SJSA1 (cell line): ENCODE measurements at regions not wholly inside any gene's neighbourhood (a gene's known extent, or its start where the extent isn't known, plus 50 kb on each side); places are given as distances from the start of the nearest gene placed in this dataset.

Experiments used
- DNase-seq, 2 experiments: peaks; one replicate each; pipeline ENCODE4 v3.0.0-alpha.2; 2015 to 2020; ENCODE audit warnings: low spot score in 2 of 2, low read depth in 1 of 2
- H3K27ac ChIP-seq: fragments of 250-450 bp; sonication (Bioruptor Pico); 2 replicates; pipeline ENCODE4 v1.5.1; 2020; ENCODE audit warnings: mild to moderate bottlenecking, moderate library complexity
- H3K27me3 ChIP-seq: fragments of 250-450 bp; sonication (Bioruptor Pico); replicated peaks from 2 replicates; pipeline ENCODE4 v1.5.1; 2020; ENCODE audit warnings: mild to moderate bottlenecking, moderate library complexity
- H3K36me3 ChIP-seq: fragments of 250-450 bp; sonication (Bioruptor Pico); 2 replicates; pipeline ENCODE4 v1.5.1; 2020; ENCODE audit warnings: mild to moderate bottlenecking
- H3K4me1 ChIP-seq: fragments of 250-450 bp; sonication (Bioruptor Pico); replicated peaks from 2 replicates; pipeline ENCODE4 v1.6.1; 2021; ENCODE audit warnings: mild to moderate bottlenecking
- H3K4me3 ChIP-seq: fragments of 250-450 bp; sonication (Bioruptor Pico); 2 replicates; pipeline ENCODE4 v1.5.1; 2020; ENCODE audit warnings: mild to moderate bottlenecking
- H3K9me3 ChIP-seq: fragments of 250-450 bp; sonication (Bioruptor Pico); replicated peaks from 2 replicates; pipeline ENCODE4 v1.5.1; 2020; ENCODE audit warnings: mild to moderate bottlenecking

GRCh38 chr1:14011132-14011531, 311.1 kb downstream of the PRDM2 start:
- Histone ChIP-seq H3K4me1 (no peaks in the 10 kb centered on the region), H3K4me3 (no peak overlapping the region), H3K27me3 (no peaks in the 10 kb centered on the region), H3K36me3 (no peaks in the 10 kb centered on the region), H3K9me3 (no peaks in the 10 kb centered on the region), H3K27ac (no peak overlapping the region)
- DNase-seq: no peak

DNA sequence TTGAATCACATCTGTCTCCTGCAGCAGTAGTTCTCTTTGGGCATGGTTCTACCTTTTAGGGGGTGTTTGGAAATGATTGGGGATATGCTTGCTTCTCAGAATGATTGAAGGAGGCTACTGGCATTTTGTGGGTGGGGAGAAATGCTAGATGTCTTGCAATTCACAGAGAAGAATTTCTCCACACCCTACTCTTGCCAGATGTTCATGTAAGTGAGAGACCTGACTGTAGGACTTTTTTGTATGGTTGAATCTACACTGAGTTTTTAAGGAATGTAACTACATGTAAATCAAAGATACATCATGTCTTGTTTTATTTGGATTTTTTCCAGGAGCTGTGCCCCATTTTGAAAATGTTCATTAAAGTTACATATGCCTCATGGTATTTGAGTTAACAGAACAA, 311.9 kb downstream of the PRDM2 start:
- Histone ChIP-seq H3K27me3 (no peaks in the 10 kb centered on the region), H3K4me3 (no peak overlapping the region), H3K4me1 (no peaks in the 10 kb centered on the region), H3K9me3 (no peaks in the 10 kb centered on the region), H3K36me3 (no peaks in the 10 kb centered on the region), H3K27ac (no peak overlapping the region)
- no peak for DNase-seq

DNA sequence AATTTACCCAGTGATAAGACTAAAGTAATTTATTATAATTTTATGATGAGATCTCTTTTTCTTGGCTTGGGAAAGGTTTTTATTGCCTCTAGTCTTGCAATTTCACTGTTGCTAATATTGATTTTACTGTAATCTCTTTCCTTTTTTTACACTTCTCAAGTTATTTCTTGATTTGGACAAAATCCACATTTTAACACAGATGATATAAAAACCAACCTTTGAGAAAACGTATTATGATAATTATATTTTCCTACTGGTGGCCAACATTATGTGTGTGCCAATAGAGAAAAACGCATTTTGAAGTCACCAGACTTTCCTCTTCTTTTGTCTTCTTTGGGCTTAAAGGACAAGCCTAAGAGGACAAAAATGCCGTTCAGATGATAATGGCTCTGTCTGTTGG, 314.9 kb downstream of the PRDM2 start:
- Histone ChIP-seq H3K9me3 (no peaks in the 10 kb centered on the region), H3K4me1 (no peaks in the 10 kb centered on the region), H3K27ac (no peak overlapping the region), H3K27me3 (no peaks in the 10 kb centered on the region), H3K36me3 (no peaks in the 10 kb centered on the region), H3K4me3 (no peak overlapping the region)
- no peak for DNase-seq

DNA sequence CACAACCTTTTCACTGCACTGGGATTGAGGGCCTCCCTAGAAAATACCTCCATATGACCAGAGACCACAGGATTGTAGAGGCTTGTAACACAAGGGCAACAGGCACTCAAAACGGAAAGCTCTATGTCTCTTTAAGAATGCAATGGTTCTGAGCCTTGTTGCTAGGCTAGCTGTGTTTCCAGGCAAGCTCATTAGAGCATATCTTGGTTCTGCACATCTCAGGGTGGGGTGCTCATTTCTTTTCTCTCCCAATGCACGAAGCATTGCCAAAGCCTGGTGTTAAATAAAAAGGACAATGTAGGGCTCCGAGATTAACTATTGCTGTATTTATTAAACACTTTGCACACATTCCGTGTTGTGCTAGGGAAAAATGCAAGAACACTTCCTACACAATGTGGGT, 315.9 kb downstream of the PRDM2 start:
- Histone ChIP-seq H3K4me1 (no peaks in the 10 kb centered on the region), H3K27me3 (no peaks in the 10 kb centered on the region), H3K36me3 (no peaks in the 10 kb centered on the region), H3K4me3 (no peak overlapping the region), H3K27ac (no peak overlapping the region), H3K9me3 (no peaks in the 10 kb centered on the region)
- DNase-seq: no peak

- no peaks in the 10 kb centered on the region for H3K9me3 ChIP-seq
- DNase-seq: no peak
- no peak overlapping the region for H3K27ac ChIP-seq
- no peak overlapping the region for H3K4me3 ChIP-seq
- H3K4me1 ChIP-seq: no peaks in the 10 kb centered on the region
- H3K36me3 ChIP-seq: no peaks in the 10 kb centered on the region
- no peaks in the 10 kb centered on the region for H3K27me3 ChIP-seq
Observed at GRCh38 chr1:14017531-14017961, 317.6 kb downstream of the PRDM2 start.

DNA sequence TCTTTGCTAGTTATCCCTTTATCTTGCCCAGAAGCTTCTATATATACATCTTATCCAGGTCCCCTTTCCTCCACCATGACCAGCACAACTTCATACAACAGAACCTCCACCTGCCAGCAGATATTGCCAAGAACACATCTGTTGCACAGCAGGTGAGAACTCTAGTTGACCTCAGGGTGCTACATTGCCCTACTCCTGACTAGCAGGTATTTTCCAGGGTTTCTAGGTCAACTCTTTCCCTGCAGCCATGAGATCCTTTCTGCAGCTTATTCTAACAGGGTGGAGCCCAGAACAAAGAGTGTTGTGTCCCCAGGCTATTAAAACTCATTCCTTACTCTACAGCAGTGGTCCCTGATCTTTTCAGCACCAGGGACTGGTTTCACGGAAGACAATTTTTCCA, 319.5 kb downstream of the PRDM2 start:
- Histone ChIP-seq H3K27ac (no peak overlapping the region), H3K36me3 (no peaks in the 10 kb centered on the region), H3K4me3 (no peak overlapping the region), H3K4me1 (no peaks in the 10 kb centered on the region), H3K27me3 (no peaks in the 10 kb centered on the region), H3K9me3 (no peaks in the 10 kb centered on the region)
- DNase-seq: no peak

DNA sequence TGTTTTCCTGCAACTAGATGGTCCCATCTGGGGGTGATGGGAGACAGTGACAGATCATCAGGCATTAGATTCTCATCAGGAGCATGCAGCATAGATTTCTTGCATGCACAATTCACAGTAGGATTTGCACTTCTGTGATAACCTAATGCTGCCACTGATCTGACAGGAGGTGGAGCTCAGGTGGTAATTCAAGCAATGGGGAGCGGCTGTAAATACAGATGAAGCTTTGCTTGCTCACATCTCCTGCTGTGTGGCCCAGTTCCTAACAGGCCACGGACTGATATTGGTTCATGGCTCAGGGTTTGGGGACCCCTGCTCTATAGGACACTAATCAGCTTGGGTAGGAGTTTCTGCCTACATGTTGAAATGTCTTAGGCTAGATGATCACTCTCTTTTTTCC, 320.0 kb downstream of the PRDM2 start:
- Histone ChIP-seq H3K4me3 (no peak overlapping the region), H3K36me3 (no peaks in the 10 kb centered on the region), H3K27me3 (no peaks in the 10 kb centered on the region), H3K4me1 (no peaks in the 10 kb centered on the region), H3K27ac (no peak overlapping the region), H3K9me3 (no peaks in the 10 kb centered on the region)
- no peak for DNase-seq

DNA sequence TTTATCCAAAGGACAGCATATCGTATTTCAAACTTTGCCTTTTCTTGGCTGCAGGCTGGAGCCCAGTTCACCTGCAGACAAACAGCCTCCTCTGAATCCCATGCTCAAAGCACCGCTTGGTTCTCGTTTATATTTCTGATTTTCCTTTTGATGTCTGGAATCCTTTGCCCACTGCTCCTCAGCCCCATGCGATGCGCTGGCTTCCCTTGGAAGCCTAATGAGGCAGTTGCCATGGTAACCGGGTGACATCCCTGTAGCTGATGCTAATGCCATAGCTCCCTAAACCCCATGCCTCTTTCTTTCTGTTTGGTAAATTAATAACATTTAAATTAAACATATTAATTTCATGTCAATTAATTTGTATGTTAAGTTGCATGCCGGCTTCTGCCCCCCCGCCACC, 327.1 kb downstream of the PRDM2 start:
- H3K27ac ChIP-seq: no peak overlapping the region
- H3K4me1 ChIP-seq: no peaks in the 10 kb centered on the region
- no peak overlapping the region for H3K4me3 ChIP-seq
- no peaks in the 10 kb centered on the region for H3K27me3 ChIP-seq
- 0 out of 2 replicates have a peak, but pooled peaks cover 2% of the 10 kb centered on the region for H3K9me3 ChIP-seq
- no peak for DNase-seq
- H3K36me3 ChIP-seq: no peaks in the 10 kb centered on the region

DNA sequence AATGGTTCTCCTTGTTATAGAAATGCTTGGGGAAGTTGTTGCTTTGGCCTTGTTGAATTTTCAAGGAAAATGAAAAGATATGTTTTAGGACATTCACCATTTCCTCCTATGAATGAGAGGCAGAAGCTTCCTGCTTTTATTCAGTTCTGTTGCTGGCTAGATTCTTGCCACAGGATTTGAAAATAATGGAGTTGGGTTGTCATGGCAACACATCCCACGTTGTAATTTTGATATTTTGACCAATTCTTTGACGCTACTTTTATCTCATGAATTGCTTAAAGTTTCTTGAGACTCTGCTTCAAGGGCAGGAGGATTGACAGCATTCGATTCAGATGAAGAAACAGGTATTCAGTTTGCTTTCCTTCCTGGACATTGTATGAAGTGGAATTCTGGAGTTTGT, 331.5 kb downstream of the PRDM2 start:
- Histone ChIP-seq H3K27ac (no peak overlapping the region), H3K4me3 (no peak overlapping the region), H3K36me3 (no peaks in the 10 kb centered on the region), H3K9me3 (0 out of 2 replicates have a peak, but pooled peaks cover 2% of the 10 kb centered on the region), H3K4me1 (no peaks in the 10 kb centered on the region), H3K27me3 (no peaks in the 10 kb centered on the region)
- no peak for DNase-seq

DNA sequence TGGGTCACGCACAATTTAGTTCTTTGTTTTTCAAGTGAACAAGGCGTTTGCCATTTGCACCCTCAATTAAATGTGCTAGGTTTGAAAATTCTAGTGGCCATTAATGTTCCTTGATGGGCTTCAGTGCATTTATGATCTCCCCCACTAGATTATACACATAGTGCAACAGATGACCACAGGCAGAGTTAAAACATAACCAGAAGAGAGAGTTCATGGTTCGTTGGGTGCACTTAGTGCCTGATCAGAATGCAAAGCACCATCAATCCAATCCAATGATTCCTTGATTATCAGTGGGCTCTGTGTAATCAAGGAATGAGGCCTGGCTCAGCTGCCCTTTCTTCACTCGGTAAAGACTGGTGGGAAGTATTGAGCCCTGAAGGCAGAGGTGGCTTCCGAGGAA, 334.5 kb downstream of the PRDM2 start:
- 0 out of 2 replicates have a peak, but pooled peaks cover 2% of the 10 kb centered on the region for H3K9me3 ChIP-seq

GRCh38 chr1:14037101-14037847, 337.3 kb downstream of the PRDM2 start:
- DNase-seq: no peak
- Histone ChIP-seq H3K27ac (no peak overlapping the region), H3K9me3 (no peaks in the 10 kb centered on the region), H3K4me1 (no peaks in the 10 kb centered on the region), H3K27me3 (no peaks in the 10 kb centered on the region), H3K36me3 (no peaks in the 10 kb centered on the region), H3K4me3 (no peak overlapping the region)

More for the DNA sequence above, 334.5 kb downstream of the PRDM2 start:
- H3K4me1 ChIP-seq: no peaks in the 10 kb centered on the region
- H3K27ac ChIP-seq: no peak overlapping the region
- no peaks in the 10 kb centered on the region for H3K27me3 ChIP-seq
- H3K36me3 ChIP-seq: no peaks in the 10 kb centered on the region
- no peak overlapping the region for H3K4me3 ChIP-seq
- no peak for DNase-seq

DNA sequence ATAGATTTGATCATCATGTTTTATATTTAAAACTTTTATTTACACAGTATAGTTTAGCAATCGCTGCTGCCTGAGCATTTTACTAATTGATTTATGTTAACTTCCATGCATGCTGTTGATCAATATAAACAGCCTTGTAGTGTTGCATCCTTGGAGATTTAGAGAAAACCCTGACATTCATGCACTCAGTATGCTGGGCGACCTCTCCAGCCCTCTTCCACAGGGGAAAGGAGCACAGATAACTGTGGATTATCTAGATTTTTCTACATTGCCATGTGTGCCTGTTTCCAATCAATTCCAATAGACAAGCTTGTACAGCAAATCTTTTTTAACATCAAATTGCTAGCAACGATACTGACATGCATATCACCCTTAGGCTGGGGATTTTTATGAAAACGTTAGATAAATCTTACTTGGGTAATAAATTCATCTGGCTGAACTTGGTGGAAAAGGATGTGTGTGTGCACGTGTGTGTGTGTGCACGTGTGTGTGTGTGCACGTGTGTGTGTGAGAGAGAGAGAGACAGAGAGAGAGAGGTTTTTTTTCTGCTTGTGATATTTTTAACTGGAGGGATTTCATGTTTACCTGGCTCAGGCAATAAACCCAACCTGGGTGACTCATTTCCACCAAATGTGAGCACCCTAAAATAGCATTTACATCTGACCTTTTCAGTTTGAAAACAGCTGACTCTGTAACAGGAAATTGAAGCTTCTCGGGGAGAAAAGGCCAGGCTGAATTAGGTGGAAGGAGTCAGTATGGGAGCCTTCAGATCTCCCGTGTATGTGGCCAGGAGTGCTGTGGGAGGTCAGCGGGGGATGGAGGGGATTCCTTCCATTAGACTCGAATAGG, 339.8 kb downstream of the PRDM2 start:
- Histone ChIP-seq H3K4me3 (no peak overlapping the region), H3K36me3 (no peaks in the 10 kb centered on the region), H3K4me1 (no peaks in the 10 kb centered on the region), H3K9me3 (no peaks in the 10 kb centered on the region), H3K27ac (no peak overlapping the region), H3K27me3 (no peaks in the 10 kb centered on the region)
- no peak for DNase-seq

GRCh38 chr1:14049965-14050364, 350.0 kb downstream of the PRDM2 start:
- no peaks in the 10 kb centered on the region for H3K27me3 ChIP-seq
- H3K4me1 ChIP-seq: no peaks in the 10 kb centered on the region
- H3K4me3 ChIP-seq: no peak overlapping the region
- DNase-seq: no peak
- no peaks in the 10 kb centered on the region for H3K9me3 ChIP-seq
- no peak overlapping the region for H3K27ac ChIP-seq
- H3K36me3 ChIP-seq: no peaks in the 10 kb centered on the region

- H3K27ac ChIP-seq: no peak overlapping the region
- no peak for DNase-seq
- H3K27me3 ChIP-seq: no peaks in the 10 kb centered on the region
- H3K4me3 ChIP-seq: no peak overlapping the region
- H3K36me3 ChIP-seq: no peaks in the 10 kb centered on the region
- H3K4me1 ChIP-seq: no peaks in the 10 kb centered on the region
- no peaks in the 10 kb centered on the region for H3K9me3 ChIP-seq
Observed at GRCh38 chr1:14055442-14056223, 355.6 kb downstream of the PRDM2 start.
